ENCODE measurements at regions not wholly inside any gene's neighbourhood (a gene's known extent, or its start where the extent isn't known, plus 50 kb on each side); places are given as distances from the start of the nearest gene placed in this dataset.

DNA sequence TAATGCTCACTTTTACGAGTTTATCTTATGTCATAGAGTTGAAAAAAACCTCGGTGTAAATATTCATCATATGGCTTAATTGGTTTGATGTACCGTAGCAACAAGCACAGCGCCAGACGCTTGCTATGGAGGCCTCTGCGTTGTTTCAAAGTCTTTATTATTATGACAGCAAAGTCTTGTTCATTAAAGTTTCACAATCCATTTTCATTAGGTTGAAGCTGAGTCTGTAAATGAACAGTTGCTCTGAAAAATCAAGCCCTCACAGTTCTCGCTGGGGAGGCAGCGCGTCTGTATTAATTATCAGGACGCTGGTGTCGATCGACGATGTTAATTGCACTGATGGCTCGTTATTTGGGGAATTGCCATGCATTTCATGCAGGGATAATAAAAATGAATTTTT is 185.6 kb downstream of the INSC start:
- DNase-seq = no peak
- H3K9me3 Mint-ChIP-seq = no peaks in the 10 kb centered on the region
- CTCF ChIA-PET = no interaction called here
- intact Hi-C loops (cut with micrococcal nuclease) = no loop called here
- H3K4me3 Mint-ChIP-seq = no peak overlapping the region
- H3K36me3 Mint-ChIP-seq = no peaks in the 10 kb centered on the region
- H3K27me3 Mint-ChIP-seq = peaks cover 1% of the 10 kb centered on the region
- H3K4me1 Mint-ChIP-seq (ENCODE audit: low read depth) = no peaks in the 10 kb centered on the region
- no peak overlapping the region for H3K27ac Mint-ChIP-seq
- POLR2A ChIA-PET = no interaction called here

DNA sequence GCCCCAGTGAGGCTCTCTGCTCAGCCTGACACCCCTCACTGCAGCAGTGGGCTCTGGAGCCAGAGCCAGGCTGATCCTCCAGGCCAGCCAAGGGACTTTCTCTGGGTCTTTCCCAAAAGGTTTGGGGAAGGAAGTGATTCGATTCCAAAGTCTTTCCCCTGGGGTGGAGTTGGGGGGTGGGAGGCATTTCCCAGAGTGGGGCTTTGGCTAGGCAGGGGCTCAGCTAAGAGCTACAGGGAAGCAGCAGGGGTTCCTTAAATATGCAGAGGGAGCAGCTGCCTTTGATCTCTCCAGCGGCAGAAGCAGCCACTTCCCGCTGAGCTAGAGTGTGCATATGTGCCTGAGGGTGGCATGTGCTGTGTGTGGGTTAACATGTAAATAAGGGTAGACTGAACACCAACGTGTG is 192.9 kb downstream of the INSC start:
- ChIA-PET POLR2A (no interaction called here), CTCF (no interaction called here)
- Mint-ChIP-seq H3K4me1 (ENCODE audit: low read depth) (no peaks in the 10 kb centered on the region), H3K27ac (no peak overlapping the region), H3K36me3 (no peaks in the 10 kb centered on the region), H3K4me3 (no peak overlapping the region), H3K27me3 (peaks cover 1% of the 10 kb centered on the region), H3K9me3 (no peaks in the 10 kb centered on the region)
- no peak for DNase-seq
- intact Hi-C loops (cut with micrococcal nuclease) = no loop called here

DNA sequence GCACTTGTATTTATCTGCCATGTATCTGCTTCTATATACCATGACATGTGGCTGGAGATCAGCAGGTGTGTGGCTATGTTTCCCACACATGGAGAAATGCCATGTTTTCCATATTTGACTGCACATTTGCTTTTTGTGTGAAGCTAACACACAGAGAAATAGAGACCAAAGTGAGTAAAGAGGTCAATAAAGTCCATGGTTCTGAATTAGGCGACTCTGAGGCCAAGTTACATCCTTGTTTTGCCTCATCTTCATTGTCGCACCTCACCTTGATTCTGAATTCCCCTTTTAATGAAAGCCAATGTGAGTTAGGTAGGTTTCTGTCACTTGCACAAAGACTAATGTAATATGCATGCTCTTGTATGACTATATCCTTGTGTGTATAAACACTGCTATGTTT is 194.1 kb downstream of the INSC start:
- Mint-ChIP-seq H3K4me1 (ENCODE audit: low read depth) (no peaks in the 10 kb centered on the region), H3K9me3 (no peaks in the 10 kb centered on the region)
- POLR2A ChIA-PET = no interaction called here

DNA sequence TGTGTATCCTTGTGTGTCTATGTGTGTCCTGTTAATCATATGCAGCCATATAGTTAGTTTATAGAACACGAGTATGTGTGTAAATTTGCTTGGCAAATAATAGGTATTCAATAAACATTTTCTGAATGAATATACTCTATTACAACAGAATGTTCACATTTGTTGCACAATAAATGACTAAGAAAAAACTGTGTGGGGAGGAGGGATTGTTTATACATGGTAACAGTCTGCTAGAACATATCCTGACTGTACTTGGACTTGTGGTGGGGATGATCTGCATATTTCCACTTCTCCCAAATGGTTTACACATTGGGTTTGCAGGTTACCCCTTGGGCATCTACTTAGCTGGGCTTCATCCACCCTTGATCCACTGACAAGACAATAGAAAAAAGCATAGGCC is 194.6 kb downstream of the INSC start:
- H3K4me1 Mint-ChIP-seq (ENCODE audit: low read depth) = no peaks in the 10 kb centered on the region
- CTCF ChIA-PET = no interaction called here
- intact Hi-C loops (cut with micrococcal nuclease) = no loop called here

More for the DNA sequence above, 194.1 kb downstream of the INSC start:
- Mint-ChIP-seq H3K36me3 (no peaks in the 10 kb centered on the region), H3K27ac (no peak overlapping the region), H3K4me3 (no peak overlapping the region), H3K27me3 (no peaks in the 10 kb centered on the region)
- CTCF ChIA-PET = no interaction called here
- intact Hi-C loops (cut with micrococcal nuclease) = no loop called here
- no peak for DNase-seq

DNA sequence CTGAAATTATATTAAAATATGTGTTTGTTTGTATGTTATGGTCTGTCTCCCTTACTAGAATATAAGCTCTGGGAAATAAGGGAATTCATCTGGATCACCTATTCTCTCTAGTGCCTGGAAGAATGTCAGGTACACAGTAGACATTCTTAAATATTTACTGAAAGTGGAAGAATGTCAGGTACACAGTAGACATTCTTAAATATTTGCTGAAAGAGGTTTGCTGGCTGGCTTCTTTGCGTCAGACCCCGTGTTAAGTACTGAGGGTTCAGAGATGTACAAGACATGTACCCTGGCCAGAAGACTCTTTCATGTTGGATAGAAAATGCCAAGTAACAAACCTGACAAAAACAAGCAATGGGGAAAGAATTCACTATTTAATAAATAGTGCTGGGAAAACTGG is 199.1 kb downstream of the INSC start:
- no peak overlapping the region for H3K27ac Mint-ChIP-seq
- H3K4me1 Mint-ChIP-seq (ENCODE audit: low read depth) = no peaks in the 10 kb centered on the region
- CTCF ChIA-PET = no interaction called here
- POLR2A ChIA-PET = no interaction called here
- no peaks in the 10 kb centered on the region for H3K36me3 Mint-ChIP-seq
- no peaks in the 10 kb centered on the region for H3K9me3 Mint-ChIP-seq
- no peak overlapping the region for H3K4me3 Mint-ChIP-seq
- DNase-seq = no peak
- H3K27me3 Mint-ChIP-seq = no peaks in the 10 kb centered on the region
- intact Hi-C loops (cut with micrococcal nuclease) = no loop called here

More for the DNA sequence above, 194.6 kb downstream of the INSC start:
- H3K27me3 Mint-ChIP-seq = no peaks in the 10 kb centered on the region
- H3K9me3 Mint-ChIP-seq = no peaks in the 10 kb centered on the region
- DNase-seq = no peak
- H3K36me3 Mint-ChIP-seq = no peaks in the 10 kb centered on the region
- no peak overlapping the region for H3K27ac Mint-ChIP-seq
- POLR2A ChIA-PET = no interaction called here
- H3K4me3 Mint-ChIP-seq = no peak overlapping the region

DNA sequence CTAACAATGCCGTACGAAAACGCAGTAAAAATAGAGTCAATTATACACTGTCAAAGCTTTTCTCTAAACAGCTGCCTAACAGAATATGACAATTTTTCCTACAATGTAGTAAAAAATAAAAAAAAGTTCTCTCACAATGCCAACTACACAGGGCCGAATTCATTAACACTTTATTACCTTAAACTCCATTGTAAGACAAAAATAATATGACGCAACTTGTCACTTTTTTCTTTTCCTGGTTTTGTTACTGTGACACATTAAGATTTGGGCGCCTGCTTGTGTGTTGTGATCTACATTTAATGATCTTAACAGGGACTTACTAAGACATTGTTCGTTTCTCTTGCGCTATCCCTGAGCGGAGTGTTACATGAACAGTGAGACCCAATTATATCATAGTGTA is 204.1 kb downstream of the INSC start:
- CTCF ChIA-PET = no interaction called here
- Mint-ChIP-seq H3K27ac (no peak overlapping the region), H3K36me3 (no peaks in the 10 kb centered on the region), H3K27me3 (no peaks in the 10 kb centered on the region), H3K4me1 (ENCODE audit: low read depth) (no peaks in the 10 kb centered on the region), H3K4me3 (no peak overlapping the region), H3K9me3 (no peaks in the 10 kb centered on the region)
- intact Hi-C loops (cut with micrococcal nuclease) = no loop called here
- no peak for DNase-seq
- POLR2A ChIA-PET = no interaction called here

DNA sequence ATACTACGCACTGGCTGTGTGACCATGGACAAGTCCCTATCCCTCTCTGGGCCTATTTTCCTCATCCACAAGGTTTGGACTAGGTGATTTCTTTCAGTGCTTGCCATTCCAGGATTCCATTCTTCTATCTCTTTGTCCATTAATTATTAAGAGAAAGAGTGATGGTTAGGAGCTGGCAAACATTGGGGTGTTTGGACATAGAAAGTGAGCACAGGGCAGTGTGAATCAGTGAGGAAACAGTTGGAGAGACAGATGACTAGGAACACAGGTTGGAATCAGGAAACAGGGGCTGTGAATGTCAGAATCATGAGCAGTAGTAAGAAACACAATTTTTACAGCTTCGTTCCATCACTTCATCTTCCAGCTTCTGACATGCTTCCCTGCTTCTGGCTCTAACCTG is 211.8 kb downstream of the INSC start:
- H3K27me3 Mint-ChIP-seq = no peaks in the 10 kb centered on the region
- POLR2A ChIA-PET = no interaction called here
- no peaks in the 10 kb centered on the region for H3K36me3 Mint-ChIP-seq
- no peak for DNase-seq
- intact Hi-C loops (cut with micrococcal nuclease) = no loop called here
- no peak overlapping the region for H3K4me3 Mint-ChIP-seq
- no peaks in the 10 kb centered on the region for H3K9me3 Mint-ChIP-seq
- CTCF ChIA-PET = no interaction called here
- H3K27ac Mint-ChIP-seq = no peak overlapping the region
- no peaks in the 10 kb centered on the region for H3K4me1 Mint-ChIP-seq (ENCODE audit: low read depth)

DNA sequence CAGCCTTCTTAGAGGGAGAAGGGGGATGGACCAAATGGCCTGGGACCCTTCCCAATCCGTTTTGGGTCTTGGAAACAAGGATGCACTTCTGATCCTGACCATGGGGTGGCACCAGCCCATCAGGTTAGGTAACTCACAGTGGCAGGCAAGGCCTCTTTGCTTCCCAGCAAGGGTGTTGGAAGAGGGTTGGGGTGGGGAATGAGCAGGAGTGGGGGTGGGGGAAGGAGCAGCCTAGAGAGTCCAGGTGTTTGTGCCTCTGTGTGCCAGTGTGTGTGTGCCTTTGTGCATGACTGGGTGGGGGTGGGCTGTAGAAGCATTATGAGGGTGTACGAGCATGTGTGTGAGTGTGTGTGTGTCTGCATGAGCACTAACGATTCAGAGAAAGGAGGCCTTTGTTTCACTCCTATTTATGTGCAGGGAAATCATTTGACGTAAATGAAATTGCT is 213.1 kb downstream of the INSC start:
- no peaks in the 10 kb centered on the region for H3K27me3 Mint-ChIP-seq
- H3K36me3 Mint-ChIP-seq = no peaks in the 10 kb centered on the region
- no peaks in the 10 kb centered on the region for H3K9me3 Mint-ChIP-seq
- peak; percentile 20 for DNase-seq
- H3K4me3 Mint-ChIP-seq = no peak overlapping the region
- intact Hi-C loops (cut with micrococcal nuclease) = no loop called here
- CTCF ChIA-PET = no interaction called here
- H3K4me1 Mint-ChIP-seq (ENCODE audit: low read depth) = no peaks in the 10 kb centered on the region
- POLR2A ChIA-PET = no interaction called here
- no peak overlapping the region for H3K27ac Mint-ChIP-seq

DNA sequence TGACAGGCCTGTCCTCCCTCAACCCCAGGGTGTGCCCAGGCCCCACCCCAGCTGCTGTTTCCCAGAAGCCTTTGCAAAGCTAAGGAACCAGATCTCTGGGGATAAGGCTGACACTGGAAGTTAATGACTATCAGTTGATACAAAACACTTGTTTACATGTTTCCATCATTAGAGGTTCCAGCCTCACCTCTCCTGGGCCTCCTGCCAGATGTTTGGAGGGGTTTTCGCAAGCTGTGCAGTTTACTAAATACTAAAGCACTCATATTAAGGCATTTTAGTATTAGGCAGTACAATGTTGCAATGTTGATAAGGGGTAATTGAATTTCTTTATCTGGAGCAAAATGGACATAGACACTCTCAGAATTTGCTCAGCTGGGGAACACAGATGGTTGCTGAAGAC is 218.7 kb downstream of the INSC start:
- no peaks in the 10 kb centered on the region for H3K27me3 Mint-ChIP-seq
- no peaks in the 10 kb centered on the region for H3K9me3 Mint-ChIP-seq
- CTCF ChIA-PET = interaction anchor here (0.9 kb wide), 1 partner anchor 9 kb away, joined by 3 read pairs; no protein-coding TSS in a partner anchor
- no peak for DNase-seq
- POLR2A ChIA-PET = no interaction called here
- intact Hi-C loops (cut with micrococcal nuclease) = no loop called here
- no peak overlapping the region for H3K4me3 Mint-ChIP-seq
- no peak overlapping the region for H3K27ac Mint-ChIP-seq
- H3K4me1 Mint-ChIP-seq (ENCODE audit: low read depth) = no peaks in the 10 kb centered on the region
- no peaks in the 10 kb centered on the region for H3K36me3 Mint-ChIP-seq

DNA sequence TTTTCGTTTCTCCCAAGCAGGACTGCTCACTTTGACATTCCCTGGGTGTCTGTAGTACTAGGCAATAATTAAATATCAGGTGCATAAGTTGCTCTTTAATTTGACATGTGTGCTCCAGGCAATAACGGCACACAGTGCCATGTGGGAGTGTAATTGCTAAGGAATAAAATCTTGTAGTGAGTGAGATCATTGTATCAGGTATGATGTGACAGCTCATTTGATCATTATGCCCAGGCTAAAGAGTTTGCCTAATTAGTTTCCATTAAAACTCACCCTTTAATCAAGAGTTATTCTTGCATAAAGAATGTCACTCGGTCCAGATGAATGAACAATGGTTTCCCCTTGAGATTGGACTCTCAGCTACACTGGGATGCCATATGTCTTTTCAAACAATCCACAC is 220.0 kb downstream of the INSC start:
- Mint-ChIP-seq H3K9me3 (peaks cover 3% of the 10 kb centered on the region), H3K27me3 (no peaks in the 10 kb centered on the region), H3K27ac (no peak overlapping the region), H3K4me1 (ENCODE audit: low read depth) (no peaks in the 10 kb centered on the region), H3K4me3 (no peak overlapping the region), H3K36me3 (no peaks in the 10 kb centered on the region)
- POLR2A ChIA-PET = no interaction called here
- intact Hi-C loops (cut with micrococcal nuclease) = no loop called here
- CTCF ChIA-PET = no interaction called here
- DNase-seq = no peak

DNA sequence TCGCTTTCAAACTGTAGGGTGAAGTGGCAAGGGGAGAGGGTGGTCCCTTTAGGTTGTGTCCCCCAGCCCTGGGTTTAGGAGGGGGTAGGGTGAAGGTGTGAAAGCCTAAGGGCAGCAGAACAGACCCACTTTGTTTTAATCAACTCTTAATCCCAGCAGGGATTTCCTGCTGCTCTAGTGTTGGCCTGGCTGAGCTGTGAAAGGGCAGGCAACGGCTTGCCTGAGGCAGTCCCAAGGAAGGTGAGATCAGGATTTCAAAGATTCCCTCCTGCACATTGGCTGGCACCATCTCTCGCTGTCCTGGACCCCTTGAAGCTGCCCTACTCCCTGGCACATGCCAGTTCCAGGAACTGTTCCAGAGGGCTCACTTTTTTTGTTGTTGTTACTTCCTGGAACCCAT is 221.3 kb downstream of the INSC start:
- DNase-seq = no peak
- CTCF ChIA-PET = no interaction called here
- H3K27ac Mint-ChIP-seq = no peak overlapping the region
- peaks cover 3% of the 10 kb centered on the region for H3K9me3 Mint-ChIP-seq
- POLR2A ChIA-PET = no interaction called here
- no peaks in the 10 kb centered on the region for H3K36me3 Mint-ChIP-seq
- no peak overlapping the region for H3K4me3 Mint-ChIP-seq
- no peaks in the 10 kb centered on the region for H3K27me3 Mint-ChIP-seq
- intact Hi-C loops (cut with micrococcal nuclease) = no loop called here
- no peaks in the 10 kb centered on the region for H3K4me1 Mint-ChIP-seq (ENCODE audit: low read depth)

DNA sequence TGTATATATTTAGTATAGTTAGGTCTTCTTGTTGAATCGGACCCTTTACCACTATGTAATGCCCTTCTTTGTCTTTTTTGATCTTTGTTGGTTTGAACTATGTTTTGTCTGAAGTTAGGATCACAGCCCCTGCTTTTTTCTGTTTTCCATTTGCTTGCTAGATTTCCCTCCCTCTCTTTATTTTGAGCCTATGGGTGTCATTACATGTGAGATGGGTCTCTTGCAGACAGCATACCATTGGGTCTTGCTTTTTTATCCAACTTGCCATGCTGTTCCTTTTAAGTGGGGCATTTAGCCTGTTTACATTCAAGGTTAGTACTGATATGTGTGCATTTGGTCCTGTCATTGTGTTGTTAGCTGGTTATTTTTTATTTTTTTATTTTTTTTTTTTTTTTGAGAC is 224.6 kb downstream of the INSC start:
- Mint-ChIP-seq H3K9me3 (peaks cover 3% of the 10 kb centered on the region), H3K4me3 (no peak overlapping the region), H3K36me3 (no peaks in the 10 kb centered on the region), H3K27ac (no peak overlapping the region), H3K4me1 (ENCODE audit: low read depth) (no peaks in the 10 kb centered on the region), H3K27me3 (no peaks in the 10 kb centered on the region)
- CTCF ChIA-PET = no interaction called here
- intact Hi-C loops (cut with micrococcal nuclease) = no loop called here
- DNase-seq = no peak
- POLR2A ChIA-PET = no interaction called here

DNA sequence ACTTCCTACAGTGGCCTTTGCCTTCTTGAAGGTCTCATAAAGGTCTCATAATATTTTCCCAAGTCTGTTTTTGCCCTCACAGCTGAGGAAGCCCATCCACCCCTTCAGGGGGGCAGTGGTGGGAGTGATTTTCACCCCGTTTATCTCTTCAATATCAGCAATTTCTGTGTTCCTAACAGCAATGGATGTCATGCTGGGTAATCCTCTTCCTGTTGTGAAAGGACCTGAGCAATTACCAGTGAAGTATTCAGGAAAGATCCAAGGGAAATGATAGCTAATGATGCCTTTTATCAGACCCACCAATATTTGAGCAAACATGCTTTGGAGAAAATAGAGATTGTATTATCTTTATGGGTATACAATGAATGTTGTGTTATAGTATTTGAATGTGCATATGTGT is 226.9 kb downstream of the INSC start:
- DNase-seq = no peak
- no peaks in the 10 kb centered on the region for H3K4me1 Mint-ChIP-seq (ENCODE audit: low read depth)
- no peaks in the 10 kb centered on the region for H3K36me3 Mint-ChIP-seq
- ChIA-PET CTCF (no interaction called here), POLR2A (no interaction called here)
- peaks cover 3% of the 10 kb centered on the region for H3K9me3 Mint-ChIP-seq
- intact Hi-C loops (cut with micrococcal nuclease) = no loop called here
- H3K4me3 Mint-ChIP-seq = no peak overlapping the region
- no peak overlapping the region for H3K27ac Mint-ChIP-seq
- H3K27me3 Mint-ChIP-seq = no peaks in the 10 kb centered on the region

DNA sequence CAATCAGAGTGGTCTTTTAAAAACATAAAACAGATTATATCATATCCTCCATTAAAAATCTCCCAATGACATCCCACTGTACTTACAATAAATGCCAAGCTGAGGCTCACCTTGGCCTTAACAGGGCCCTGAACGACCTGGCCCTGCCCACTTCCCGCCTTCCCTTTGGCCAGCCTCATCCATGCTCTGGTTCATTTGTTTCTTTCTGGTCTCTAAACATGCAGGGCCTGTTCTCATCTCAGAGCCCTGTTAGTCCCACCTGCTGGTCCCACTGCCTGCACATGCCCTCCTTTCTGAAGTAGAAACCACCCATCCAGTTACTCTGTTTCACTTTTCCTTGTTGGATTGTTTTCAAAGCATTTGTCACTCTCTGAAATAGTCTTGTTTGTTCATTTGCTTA is 227.4 kb downstream of the INSC start:
- H3K9me3 Mint-ChIP-seq = peaks cover 3% of the 10 kb centered on the region

More for the DNA sequence above, 227.4 kb downstream of the INSC start:
- Mint-ChIP-seq H3K36me3 (no peaks in the 10 kb centered on the region), H3K4me3 (no peak overlapping the region), H3K4me1 (ENCODE audit: low read depth) (no peaks in the 10 kb centered on the region), H3K27me3 (no peaks in the 10 kb centered on the region), H3K27ac (no peak overlapping the region)
- CTCF ChIA-PET = no interaction called here
- no peak for DNase-seq
- POLR2A ChIA-PET = no interaction called here
- intact Hi-C loops (cut with micrococcal nuclease) = no loop called here

All from activated CD4-positive, alpha-beta memory T cell treated with anti-CD3 and anti-CD28 coated beads for 36 hours (primary cell).